HEK293T (cell line): ENCODE measurements at regions not wholly inside any gene's neighbourhood (a gene's known extent, or its start where the extent isn't known, plus 50 kb on each side); places are given as distances from the start of the nearest gene placed in this dataset.

Experiments used
- FOXA1 ChIP-seq: fragments of 450-650 bp; IDR thresholded peaks from 2 replicates; pipeline ENCODE4 v1.6.1; 2016; ENCODE audit warnings: mild to moderate bottlenecking
- FOXM1 ChIP-seq: fragments of 450-650 bp; IDR thresholded peaks from 2 replicates; pipeline ENCODE4 v1.6.1; 2017; ENCODE audit warnings: mild to moderate bottlenecking, borderline replicate concordance
- NFRKB ChIP-seq: fragments of 450-650 bp; IDR thresholded peaks from 2 replicates; pipeline ENCODE4 v1.6.1; 2016; ENCODE audit warnings: mild to moderate bottlenecking, moderate library complexity
- TARDBP ChIP-seq: fragments of 450-650 bp; IDR thresholded peaks from 2 replicates; pipeline ENCODE4 v1.6.1; 2016

GRCh38 chr18:44075038-44075437, 605.6 kb upstream of the SETBP1 start:
- TF ChIP-seq NFRKB (no peak), FOXM1 (no peak), TARDBP (no peak), FOXA1 (no peak)
